ENCODE measurements at regions not wholly inside any gene's neighbourhood (a gene's known extent, or its start where the extent isn't known, plus 50 kb on each side); places are given as distances from the start of the nearest gene placed in this dataset.

DNA sequence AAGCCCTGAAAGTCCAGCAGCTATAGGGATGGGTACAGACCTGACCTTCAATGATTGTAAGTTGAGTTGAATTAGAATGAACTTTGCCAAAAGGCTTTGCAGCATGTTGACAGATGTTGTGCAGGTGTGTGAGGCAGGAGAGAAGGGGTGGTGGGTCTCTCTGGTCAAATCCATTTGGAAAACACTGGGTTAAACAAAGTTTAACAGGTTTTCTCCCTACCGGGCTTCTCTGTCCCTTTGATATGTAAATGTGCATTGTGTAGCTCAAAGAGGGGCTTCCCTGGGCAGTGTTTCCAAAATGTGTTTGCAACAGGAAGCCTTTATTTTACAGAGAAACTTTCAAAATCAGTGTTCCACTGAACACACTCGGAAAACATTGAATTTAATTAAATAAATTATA is 72.1 kb upstream of the BRINP1 start:
- TF ChIP-seq CTCF (conservative IDR thresholded peaks at IDR 0.05) (no peak), ZFX (IDR thresholded peaks at IDR 0.05) (no peak)
